ENCODE measurements at regions not wholly inside any gene's neighbourhood (a gene's known extent, or its start where the extent isn't known, plus 50 kb on each side); places are given as distances from the start of the nearest gene placed in this dataset.
"Not testable (repeated sequence)": the region's sequence is repeated elsewhere in the genome, so short reads cannot be mapped to it uniquely, and the experiment has no call there.

- H3K27me3 ChIP-seq (ENCODE audit: insufficient read depth, low read length), result no peaks in the 10 kb centered on the region
- peaks cover 13% of the 10 kb centered on the region for H3K4me1 ChIP-seq (ENCODE audit: control insufficient read depth, insufficient read depth, low read length, unreplicated experiment)
- H3K4me3 ChIP-seq (ENCODE audit: low read depth, low read length), result no peak overlapping the region
- H2AFZ ChIP-seq (ENCODE audit: low read length, unreplicated experiment), result no peak overlapping the region
- H3K27ac ChIP-seq (ENCODE audit: low read depth, low read length), result no peak overlapping the region
- no peaks in the 10 kb centered on the region for H3K36me3 ChIP-seq (ENCODE audit: insufficient read depth, low read length)
- H3K79me2 ChIP-seq (ENCODE audit: control insufficient read depth, insufficient read depth, low read length, unreplicated experiment), result no peaks in the 10 kb centered on the region
Measured at GRCh38 chr20:11166712-11167111, 492.9 kb upstream of the JAG1 start.

DNA sequence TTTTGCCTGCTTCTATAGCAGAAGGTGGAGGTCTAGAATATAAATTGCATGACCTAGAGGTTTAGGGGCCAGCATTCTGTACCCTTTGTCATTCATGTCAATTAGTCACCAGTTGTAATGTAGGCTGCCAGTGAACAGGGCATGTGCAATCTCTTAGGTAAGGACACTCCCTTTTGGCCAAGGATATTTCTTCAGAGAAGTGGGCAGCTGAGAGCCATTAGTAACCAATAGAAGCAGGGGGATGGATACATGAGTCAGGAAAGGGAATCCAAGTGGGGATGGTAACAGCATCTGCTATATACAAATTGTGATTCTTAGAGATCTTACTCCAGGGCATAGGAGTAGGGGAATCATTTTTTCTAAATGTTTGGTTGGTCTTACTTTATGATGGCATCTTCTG is 494.2 kb upstream of the JAG1 start:
- Histone ChIP-seq H3K79me2 (ENCODE audit: control insufficient read depth, insufficient read depth, low read length, unreplicated experiment) (no peaks in the 10 kb centered on the region), H3K27me3 (ENCODE audit: insufficient read depth, low read length) (no peaks in the 10 kb centered on the region), H3K27ac (ENCODE audit: low read depth, low read length) (no peak overlapping the region), H2AFZ (ENCODE audit: low read length, unreplicated experiment) (no peak overlapping the region), H3K36me3 (ENCODE audit: insufficient read depth, low read length) (no peaks in the 10 kb centered on the region), H3K4me3 (ENCODE audit: low read depth, low read length) (no peak overlapping the region), H3K4me1 (ENCODE audit: control insufficient read depth, insufficient read depth, low read length, unreplicated experiment) (peaks cover 13% of the 10 kb centered on the region)

DNA sequence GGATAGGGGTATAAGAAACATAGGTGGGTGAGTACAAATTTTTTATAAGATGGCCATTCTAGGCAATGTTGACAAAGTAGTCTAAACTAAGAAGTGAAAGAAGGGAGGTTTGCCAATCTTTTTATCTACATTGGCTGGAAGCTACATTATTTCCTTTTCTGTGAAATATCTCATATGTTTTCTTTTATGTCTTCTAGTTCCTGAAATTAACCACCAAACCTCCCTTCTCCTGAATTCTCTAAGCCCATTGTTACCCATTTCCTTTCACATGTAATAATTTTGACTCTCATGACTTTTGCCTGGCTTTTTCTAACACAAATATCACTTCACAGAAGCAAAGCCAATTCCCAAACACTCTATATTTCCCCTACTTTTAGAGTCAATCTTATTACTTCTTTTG is 496.2 kb upstream of the JAG1 start:
- H3K27me3 ChIP-seq (ENCODE audit: insufficient read depth, low read length), result no peaks in the 10 kb centered on the region
- peak overlapping the region; percentile 91 for H2AFZ ChIP-seq (ENCODE audit: low read length, unreplicated experiment)
- no peak overlapping the region for H3K4me3 ChIP-seq (ENCODE audit: low read depth, low read length)
- no peaks in the 10 kb centered on the region for H3K79me2 ChIP-seq (ENCODE audit: control insufficient read depth, insufficient read depth, low read length, unreplicated experiment)
- peak overlapping the region; percentile 59 for H3K27ac ChIP-seq (ENCODE audit: low read depth, low read length)
- H3K4me1 ChIP-seq (ENCODE audit: control insufficient read depth, insufficient read depth, low read length, unreplicated experiment), result peaks cover 13% of the 10 kb centered on the region
- no peaks in the 10 kb centered on the region for H3K36me3 ChIP-seq (ENCODE audit: insufficient read depth, low read length)

GRCh38 chr20:11170565-11170964 is 496.8 kb upstream of the JAG1 start:
- H3K27ac ChIP-seq (ENCODE audit: low read depth, low read length), result peak overlapping the region; percentile 59
- no peak overlapping the region for H3K4me3 ChIP-seq (ENCODE audit: low read depth, low read length)
- no peaks in the 10 kb centered on the region for H3K79me2 ChIP-seq (ENCODE audit: control insufficient read depth, insufficient read depth, low read length, unreplicated experiment)
- H3K36me3 ChIP-seq (ENCODE audit: insufficient read depth, low read length), result no peaks in the 10 kb centered on the region
- H3K4me1 ChIP-seq (ENCODE audit: control insufficient read depth, insufficient read depth, low read length, unreplicated experiment), result peaks cover 13% of the 10 kb centered on the region
- no peaks in the 10 kb centered on the region for H3K27me3 ChIP-seq (ENCODE audit: insufficient read depth, low read length)
- peak overlapping the region; percentile 91 for H2AFZ ChIP-seq (ENCODE audit: low read length, unreplicated experiment)

- H3K27ac ChIP-seq (ENCODE audit: low read depth, low read length), result no peak overlapping the region
- H3K79me2 ChIP-seq (ENCODE audit: control insufficient read depth, insufficient read depth, low read length, unreplicated experiment), result no peaks in the 10 kb centered on the region
- H3K4me3 ChIP-seq (ENCODE audit: low read depth, low read length), result no peak overlapping the region
- H3K27me3 ChIP-seq (ENCODE audit: insufficient read depth, low read length), result no peaks in the 10 kb centered on the region
- no peak overlapping the region for H2AFZ ChIP-seq (ENCODE audit: low read length, unreplicated experiment)
- H3K4me1 ChIP-seq (ENCODE audit: control insufficient read depth, insufficient read depth, low read length, unreplicated experiment), result peaks cover 13% of the 10 kb centered on the region
- no peaks in the 10 kb centered on the region for H3K36me3 ChIP-seq (ENCODE audit: insufficient read depth, low read length)
Measured at GRCh38 chr20:11172881-11173280, 499.1 kb upstream of the JAG1 start.

- Histone ChIP-seq H3K4me1 (ENCODE audit: control insufficient read depth, insufficient read depth, low read length, unreplicated experiment) (peaks cover 18% of the 10 kb centered on the region), H3K36me3 (ENCODE audit: insufficient read depth, low read length) (no peaks in the 10 kb centered on the region), H3K27ac (ENCODE audit: low read depth, low read length) (no peak overlapping the region), H3K79me2 (ENCODE audit: control insufficient read depth, insufficient read depth, low read length, unreplicated experiment) (no peaks in the 10 kb centered on the region), H2AFZ (ENCODE audit: low read length, unreplicated experiment) (no peak overlapping the region), H3K4me3 (ENCODE audit: low read depth, low read length) (no peak overlapping the region), H3K27me3 (ENCODE audit: insufficient read depth, low read length) (no peaks in the 10 kb centered on the region)
Measured at GRCh38 chr20:11173916-11174315, 500.1 kb upstream of the JAG1 start.

DNA sequence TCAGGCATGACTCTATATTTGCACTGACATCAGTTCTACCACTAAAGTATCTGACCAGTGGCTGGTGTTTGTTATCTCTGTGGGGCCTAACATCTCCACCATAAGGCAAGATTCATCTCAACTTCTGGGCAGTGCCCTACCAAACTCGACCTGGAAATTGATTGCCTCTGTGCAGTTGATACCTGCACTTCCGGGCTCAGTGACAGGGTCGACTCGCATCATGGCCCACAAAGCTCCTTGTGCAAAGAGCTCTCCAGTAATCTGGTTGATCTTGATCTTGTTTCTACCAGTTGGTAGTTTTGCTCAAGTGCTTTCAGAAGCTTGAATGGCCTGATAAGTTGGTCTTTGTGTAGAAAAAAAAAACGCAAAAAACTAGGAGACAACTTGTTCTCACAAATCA is 501.1 kb upstream of the JAG1 start:
- Histone ChIP-seq H3K27ac (ENCODE audit: low read depth, low read length) (no peak overlapping the region), H2AFZ (ENCODE audit: low read length, unreplicated experiment) (no peak overlapping the region), H3K79me2 (ENCODE audit: control insufficient read depth, insufficient read depth, low read length, unreplicated experiment) (no peaks in the 10 kb centered on the region), H3K27me3 (ENCODE audit: insufficient read depth, low read length) (no peaks in the 10 kb centered on the region), H3K4me1 (ENCODE audit: control insufficient read depth, insufficient read depth, low read length, unreplicated experiment) (peaks cover 21% of the 10 kb centered on the region), H3K4me3 (ENCODE audit: low read depth, low read length) (no peak overlapping the region), H3K36me3 (ENCODE audit: insufficient read depth, low read length) (no peaks in the 10 kb centered on the region)

DNA sequence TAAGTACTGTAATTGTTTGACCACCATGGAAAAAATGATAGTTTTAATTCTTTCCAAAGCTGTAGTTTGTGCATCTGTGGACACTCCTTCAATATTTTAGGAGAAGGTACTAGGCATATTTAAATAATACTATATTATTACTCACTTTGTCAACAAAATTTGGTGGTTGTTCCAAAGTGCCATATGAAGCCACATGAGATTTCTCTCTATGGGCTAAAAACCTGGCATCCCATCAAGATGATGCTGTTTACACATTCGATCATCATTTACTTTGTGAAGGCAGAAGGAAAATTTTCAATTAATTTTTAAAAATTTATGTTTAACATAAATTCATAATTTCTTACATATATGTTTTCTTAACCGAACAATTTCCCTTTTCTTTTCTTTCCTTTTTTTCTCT is 502.6 kb upstream of the JAG1 start:
- H3K4me3 ChIP-seq (ENCODE audit: low read depth, low read length), result no peak overlapping the region
- no peak overlapping the region for H3K27ac ChIP-seq (ENCODE audit: low read depth, low read length)
- peaks cover 9% of the 10 kb centered on the region for H3K4me1 ChIP-seq (ENCODE audit: control insufficient read depth, insufficient read depth, low read length, unreplicated experiment)
- no peaks in the 10 kb centered on the region for H3K79me2 ChIP-seq (ENCODE audit: control insufficient read depth, insufficient read depth, low read length, unreplicated experiment)
- no peaks in the 10 kb centered on the region for H3K27me3 ChIP-seq (ENCODE audit: insufficient read depth, low read length)
- H2AFZ ChIP-seq (ENCODE audit: low read length, unreplicated experiment), result no peak overlapping the region
- no peaks in the 10 kb centered on the region for H3K36me3 ChIP-seq (ENCODE audit: insufficient read depth, low read length)

DNA sequence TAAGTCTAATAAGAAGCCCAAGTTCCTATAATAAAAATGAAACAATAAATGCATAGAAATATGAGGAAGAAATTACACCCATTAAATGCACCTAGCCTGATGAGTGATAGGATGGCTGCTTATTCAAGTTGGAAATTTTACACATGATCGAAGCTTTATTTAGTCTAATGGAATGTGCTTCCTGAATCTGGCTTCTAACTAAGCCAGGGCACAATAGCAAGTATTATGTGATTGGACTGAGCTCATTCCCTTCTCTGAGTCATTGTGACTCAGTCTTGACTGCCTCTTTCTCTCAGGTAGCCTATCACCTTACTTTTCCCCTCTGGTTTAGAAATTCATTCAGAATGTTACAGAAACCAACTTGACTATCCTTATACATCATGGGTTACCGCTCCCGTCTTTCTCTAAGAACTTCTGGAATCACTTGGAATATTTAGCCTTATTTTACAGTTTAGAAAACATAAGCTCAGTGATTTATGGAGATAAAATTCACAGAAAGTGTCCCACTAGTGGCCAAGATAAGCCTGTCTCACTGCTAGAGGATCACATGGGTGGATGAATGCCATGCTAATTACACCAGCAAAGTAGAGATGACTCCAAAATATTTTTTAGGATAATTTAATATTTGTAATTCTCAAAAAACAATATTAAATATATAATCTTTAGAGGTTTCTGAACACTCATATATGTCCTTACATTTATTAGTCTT is 505.3 kb upstream of the JAG1 start:
- no peak overlapping the region for H2AFZ ChIP-seq (ENCODE audit: low read length, unreplicated experiment)
- peaks cover 9% of the 10 kb centered on the region for H3K4me1 ChIP-seq (ENCODE audit: control insufficient read depth, insufficient read depth, low read length, unreplicated experiment)
- H3K27ac ChIP-seq (ENCODE audit: low read depth, low read length), result no peak overlapping the region
- no peaks in the 10 kb centered on the region for H3K79me2 ChIP-seq (ENCODE audit: control insufficient read depth, insufficient read depth, low read length, unreplicated experiment)
- no peaks in the 10 kb centered on the region for H3K27me3 ChIP-seq (ENCODE audit: insufficient read depth, low read length)
- no peaks in the 10 kb centered on the region for H3K36me3 ChIP-seq (ENCODE audit: insufficient read depth, low read length)
- no peak overlapping the region for H3K4me3 ChIP-seq (ENCODE audit: low read depth, low read length)

DNA sequence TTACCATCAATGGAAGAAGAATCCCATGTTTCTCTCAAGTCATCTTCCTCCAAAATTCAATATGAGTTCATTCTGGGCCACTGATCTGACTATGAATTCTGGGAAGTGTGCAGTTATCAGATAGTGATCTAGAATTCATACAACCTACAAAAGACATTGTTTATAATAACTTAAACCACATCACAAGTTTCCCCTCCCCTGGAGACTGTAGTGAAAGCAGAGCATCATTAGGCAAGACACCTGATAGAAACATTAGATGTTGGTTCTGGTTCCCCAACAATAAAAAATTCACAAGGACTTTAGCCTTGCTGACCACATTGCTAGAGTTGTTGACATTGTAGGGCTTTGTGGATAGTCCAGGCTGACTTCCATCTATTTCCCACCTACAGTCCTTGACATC is 506.4 kb upstream of the JAG1 start:
- no peaks in the 10 kb centered on the region for H3K27me3 ChIP-seq (ENCODE audit: insufficient read depth, low read length)
- no peak overlapping the region for H2AFZ ChIP-seq (ENCODE audit: low read length, unreplicated experiment)
- no peaks in the 10 kb centered on the region for H3K36me3 ChIP-seq (ENCODE audit: insufficient read depth, low read length)
- no peak overlapping the region for H3K27ac ChIP-seq (ENCODE audit: low read depth, low read length)
- no peaks in the 10 kb centered on the region for H3K79me2 ChIP-seq (ENCODE audit: control insufficient read depth, insufficient read depth, low read length, unreplicated experiment)
- H3K4me3 ChIP-seq (ENCODE audit: low read depth, low read length), result no peak overlapping the region
- H3K4me1 ChIP-seq (ENCODE audit: control insufficient read depth, insufficient read depth, low read length, unreplicated experiment), result peaks cover 9% of the 10 kb centered on the region

GRCh38 chr20:11181129-11181528 is 507.3 kb upstream of the JAG1 start:
- not testable (repeated sequence) for H3K27me3 ChIP-seq (ENCODE audit: insufficient read depth, low read length); H3K4me3 ChIP-seq (ENCODE audit: low read depth, low read length); H3K4me1 ChIP-seq (ENCODE audit: control insufficient read depth, insufficient read depth, low read length, unreplicated experiment); H3K36me3 ChIP-seq (ENCODE audit: insufficient read depth, low read length); H3K27ac ChIP-seq (ENCODE audit: low read depth, low read length); H3K79me2 ChIP-seq (ENCODE audit: control insufficient read depth, insufficient read depth, low read length, unreplicated experiment); H2AFZ ChIP-seq (ENCODE audit: low read length, unreplicated experiment)
